ENCODE measurements at regions not wholly inside any gene's neighbourhood (a gene's known extent, or its start where the extent isn't known, plus 50 kb on each side); places are given as distances from the start of the nearest gene placed in this dataset.

DNA sequence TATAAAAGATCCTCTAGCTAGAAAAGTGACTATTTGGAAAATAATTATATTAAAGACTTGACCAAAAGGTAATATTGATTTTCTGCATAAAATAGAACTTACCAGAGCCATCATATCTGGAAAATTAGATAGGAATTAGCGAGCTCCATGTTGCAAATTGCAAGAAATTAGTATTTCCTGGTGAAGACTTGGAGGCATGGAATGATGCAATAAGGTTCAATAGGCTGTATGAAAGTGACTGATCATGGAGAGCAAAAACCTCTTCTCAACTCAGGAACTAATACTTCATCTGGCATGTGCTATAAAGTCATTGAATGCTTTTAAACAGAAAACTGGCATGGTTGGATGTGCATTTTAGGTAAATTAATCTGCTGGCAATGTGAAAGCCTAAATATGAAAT lies 66.3 kb upstream of the UFM1 start:
- no peaks in the 10 kb centered on the region for H3K27me3 ChIP-seq (ENCODE audit: insufficient read depth, low read length)
- H2BK15ac ChIP-seq (ENCODE audit: low read depth, low read length): no peak overlapping the region
- H3T11ph ChIP-seq (ENCODE audit: low read length): no peak overlapping the region
- no peaks in the 10 kb centered on the region for H4K20me1 ChIP-seq (ENCODE audit: control insufficient read depth, insufficient read depth, insufficient read length)
- no peaks in the 10 kb centered on the region for H3K27me3 Mint-ChIP-seq (ENCODE audit: low read depth)
- no peaks in the 10 kb centered on the region for H3K4me1 Mint-ChIP-seq
- no peaks in the 10 kb centered on the region for H3K4me1 ChIP-seq (ENCODE audit: insufficient read depth, low read length)
- H3K56ac ChIP-seq (ENCODE audit: insufficient read length, low read depth, low read length): no peak overlapping the region
- no peak overlapping the region for H3K27ac Mint-ChIP-seq
- H2BK12ac ChIP-seq (ENCODE audit: insufficient read length, low read depth, low read length): no peak overlapping the region
- H3K79me1 ChIP-seq (ENCODE audit: insufficient read depth, low read depth, low read length, poor library complexity, severe bottlenecking): no peaks in the 10 kb centered on the region
- no peak overlapping the region for H4K91ac ChIP-seq (ENCODE audit: insufficient read length, low read depth, low read length)
- H3K4me3 Mint-ChIP-seq: no peak overlapping the region
- no peak overlapping the region for H3K14ac ChIP-seq (ENCODE audit: insufficient read depth, low read length)
- WGBS (ENCODE audit: extremely low coverage, insufficient read length, low lambda C conversion rate): no CpG with 5 or more reads among the region's 1 CpG
- no peak overlapping the region for H4K8ac ChIP-seq (replicated peaks; ENCODE audit: insufficient read length, low read depth, low read length)
- no peak overlapping the region for H3K23ac ChIP-seq (ENCODE audit: insufficient read length, low read depth, low read length)
- no peak overlapping the region for H2AFZ ChIP-seq (ENCODE audit: low read length)
- H3K4me2 ChIP-seq (ENCODE audit: insufficient read depth, insufficient read length, low read length): no peak overlapping the region
- peaks cover 4 to 14% of the 10 kb centered on the region in 2 experiments; a peak in 3 of 5 replicates for H3K9me3 Mint-ChIP-seq
- no peaks in the 10 kb centered on the region for H3K9me3 ChIP-seq (ENCODE audit: control insufficient read depth, low read depth, low read length)
- no peak overlapping the region for H3K9ac ChIP-seq (ENCODE audit: extremely low read depth, insufficient read length, low read length)
- no peaks in the 10 kb centered on the region for H3K79me2 ChIP-seq (ENCODE audit: insufficient read depth, low read length)
- no peak for TF ChIP-seq CTCF (conservative IDR thresholded peaks at IDR 0.05)
- H3K18ac ChIP-seq (ENCODE audit: insufficient read length, low read depth, low read length): no peak overlapping the region
- H2BK5ac ChIP-seq (ENCODE audit: insufficient read length, low read length): no peak overlapping the region
- H3K27ac ChIP-seq (ENCODE audit: insufficient read length, low read depth, low read length): no peak overlapping the region
- H2AK5ac ChIP-seq (ENCODE audit: insufficient read length, low read length): no peak overlapping the region
- no peak overlapping the region for H2BK120ac ChIP-seq (ENCODE audit: low read depth, low read length, poor library complexity, severe bottlenecking)
- no peak overlapping the region for H2BK20ac ChIP-seq (ENCODE audit: low read depth, low read length, poor library complexity, severe bottlenecking)
- H3K4ac ChIP-seq (ENCODE audit: low read depth, low read length): no peak overlapping the region
- H4K5ac ChIP-seq (ENCODE audit: insufficient read length, low read depth, low read length): no peak overlapping the region
- peaks cover 0 to 10% (median 2%) of the 10 kb centered on the region in 3 experiments; a peak in 2 of 7 replicates for H3K36me3 Mint-ChIP-seq (ENCODE audit: insufficient read depth in 1 of 3, low read depth in 3 of 3)
- H3K23me2 ChIP-seq (ENCODE audit: insufficient read length, low read depth, low read length, poor library complexity, severe bottlenecking): no peaks in the 10 kb centered on the region
- DNase-seq: no peak

All from H9 (cell line).